ENCODE measurements at regions not wholly inside any gene's neighbourhood (a gene's known extent, or its start where the extent isn't known, plus 50 kb on each side); places are given as distances from the start of the nearest gene placed in this dataset.

DNA sequence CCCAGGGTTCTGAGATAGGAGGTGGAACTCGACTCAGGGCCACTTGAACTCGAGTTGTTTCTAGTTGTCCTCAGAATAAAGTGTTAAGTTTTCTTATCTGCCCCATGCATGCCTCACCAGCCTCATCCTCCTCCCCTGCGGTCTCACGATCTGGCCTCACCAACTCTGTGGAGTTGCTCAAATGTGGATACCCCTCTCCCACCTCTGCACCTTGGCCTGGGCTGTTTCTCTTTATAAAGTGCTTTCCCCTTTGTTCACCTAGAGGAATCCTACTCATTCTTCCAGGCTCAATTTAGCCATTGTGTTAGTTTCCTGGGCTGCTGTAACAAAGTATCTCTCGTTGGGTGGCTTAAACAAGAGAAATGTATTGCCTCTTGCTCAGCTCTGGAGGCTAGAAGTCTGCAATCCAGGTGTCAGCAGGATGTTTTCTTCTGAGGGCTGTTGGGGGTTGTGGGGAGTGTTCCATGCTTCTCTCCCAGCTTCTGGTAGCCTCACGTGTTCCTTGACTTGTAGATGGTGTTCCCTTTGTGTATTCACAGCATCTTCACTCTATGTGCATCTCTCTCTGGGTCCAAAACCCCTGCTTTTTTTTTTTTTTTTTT is 100.7 kb downstream of the MEX3B start:
- TF ChIP-seq CTCF (IDR thresholded peaks at IDR 0.05; ENCODE audit: low read depth, low read length) = no peak
- H3K4me1 ChIP-seq (ENCODE audit: low read depth) = peaks cover under 1% of the 10 kb centered on the region

DNA sequence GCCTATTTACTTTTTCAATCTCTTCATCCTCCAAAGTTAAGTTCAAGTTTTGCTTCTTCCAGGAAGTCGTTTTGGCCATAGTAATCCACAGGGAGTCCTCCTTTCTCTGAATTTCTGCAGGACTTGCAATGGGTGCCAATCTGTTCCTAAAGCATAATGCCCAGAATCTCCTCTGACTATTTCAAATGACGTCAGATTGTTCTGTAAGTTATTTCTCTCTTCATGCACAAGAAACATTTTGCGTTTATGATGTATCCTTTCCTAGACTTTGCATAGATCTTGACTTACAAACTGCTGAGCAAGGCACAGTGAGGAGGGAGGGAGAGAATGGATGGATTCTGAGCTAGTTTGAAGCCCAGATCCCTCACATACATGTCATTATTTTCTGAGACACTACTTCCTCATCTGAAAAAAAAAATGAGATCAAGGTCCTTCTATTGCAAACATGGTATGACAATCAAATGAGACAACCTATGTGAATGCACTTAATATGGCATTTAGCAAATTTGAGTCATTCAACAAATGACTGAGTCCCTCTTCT is 103.1 kb downstream of the MEX3B start:
- H3K36me3 ChIP-seq = no peaks in the 10 kb centered on the region
- H3K27ac ChIP-seq = no peak overlapping the region
- H3K9me3 ChIP-seq (ENCODE audit: low read depth) = no peaks in the 10 kb centered on the region
- no peak for TF ChIP-seq CTCF (IDR thresholded peaks at IDR 0.05; ENCODE audit: low read depth, low read length)
- DNase-seq (ENCODE audit: low read depth in 1 of 2, low spot score in 1 of 2) = no peak
- H3K4me1 ChIP-seq (ENCODE audit: low read depth) = no peaks in the 10 kb centered on the region
- H3K4me3 ChIP-seq = no peak overlapping the region
- no peaks in the 10 kb centered on the region for H3K27me3 ChIP-seq

More for the DNA sequence above, 100.7 kb downstream of the MEX3B start:
- no peaks in the 10 kb centered on the region for H3K36me3 ChIP-seq
- H3K9me3 ChIP-seq (ENCODE audit: low read depth) = no peaks in the 10 kb centered on the region
- no peak for DNase-seq (ENCODE audit: low read depth in 1 of 2, low spot score in 1 of 2)
- H3K4me3 ChIP-seq = no peak overlapping the region
- no peaks in the 10 kb centered on the region for H3K27me3 ChIP-seq
- H3K27ac ChIP-seq = no peak overlapping the region

DNA sequence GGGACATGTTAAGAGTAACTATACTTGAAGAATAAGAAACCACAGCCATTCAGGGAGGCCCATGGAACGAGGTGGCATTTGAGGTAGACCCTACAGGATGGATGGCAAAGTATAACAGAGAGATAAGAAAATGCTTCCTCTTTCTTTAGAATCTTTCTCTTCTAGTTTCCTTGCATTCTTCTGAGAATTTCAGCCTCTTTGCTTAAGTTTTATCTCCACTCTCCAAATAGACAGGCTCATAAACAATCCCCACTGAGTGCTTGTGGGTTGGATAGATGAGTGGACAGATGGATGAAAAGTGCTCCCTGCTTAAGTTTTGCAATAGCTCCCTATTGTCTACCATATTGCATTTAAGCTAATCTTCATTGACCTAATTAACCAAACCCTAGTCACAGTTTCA is 103.7 kb downstream of the MEX3B start:
- no peak overlapping the region for H3K4me3 ChIP-seq
- DNase-seq (ENCODE audit: low read depth in 1 of 2, low spot score in 1 of 2) = no peak
- no peaks in the 10 kb centered on the region for H3K36me3 ChIP-seq
- H3K27me3 ChIP-seq = no peaks in the 10 kb centered on the region
- TF ChIP-seq CTCF (IDR thresholded peaks at IDR 0.05; ENCODE audit: low read depth, low read length) = no peak
- H3K27ac ChIP-seq = no peak overlapping the region
- no peaks in the 10 kb centered on the region for H3K9me3 ChIP-seq (ENCODE audit: low read depth)
- no peaks in the 10 kb centered on the region for H3K4me1 ChIP-seq (ENCODE audit: low read depth)

- DNase-seq (ENCODE audit: low read depth in 1 of 2, low spot score in 1 of 2) = no peak
- no peak for TF ChIP-seq CTCF (IDR thresholded peaks at IDR 0.05; ENCODE audit: low read depth, low read length)
- H3K4me3 ChIP-seq = no peak overlapping the region
- H3K27me3 ChIP-seq = no peaks in the 10 kb centered on the region
- no peaks in the 10 kb centered on the region for H3K36me3 ChIP-seq
- no peaks in the 10 kb centered on the region for H3K4me1 ChIP-seq (ENCODE audit: low read depth)
- H3K27ac ChIP-seq = no peak overlapping the region
- no peaks in the 10 kb centered on the region for H3K9me3 ChIP-seq (ENCODE audit: low read depth)
Observed at GRCh38 chr15:81941479-81941878, 104.3 kb downstream of the MEX3B start.

DNA sequence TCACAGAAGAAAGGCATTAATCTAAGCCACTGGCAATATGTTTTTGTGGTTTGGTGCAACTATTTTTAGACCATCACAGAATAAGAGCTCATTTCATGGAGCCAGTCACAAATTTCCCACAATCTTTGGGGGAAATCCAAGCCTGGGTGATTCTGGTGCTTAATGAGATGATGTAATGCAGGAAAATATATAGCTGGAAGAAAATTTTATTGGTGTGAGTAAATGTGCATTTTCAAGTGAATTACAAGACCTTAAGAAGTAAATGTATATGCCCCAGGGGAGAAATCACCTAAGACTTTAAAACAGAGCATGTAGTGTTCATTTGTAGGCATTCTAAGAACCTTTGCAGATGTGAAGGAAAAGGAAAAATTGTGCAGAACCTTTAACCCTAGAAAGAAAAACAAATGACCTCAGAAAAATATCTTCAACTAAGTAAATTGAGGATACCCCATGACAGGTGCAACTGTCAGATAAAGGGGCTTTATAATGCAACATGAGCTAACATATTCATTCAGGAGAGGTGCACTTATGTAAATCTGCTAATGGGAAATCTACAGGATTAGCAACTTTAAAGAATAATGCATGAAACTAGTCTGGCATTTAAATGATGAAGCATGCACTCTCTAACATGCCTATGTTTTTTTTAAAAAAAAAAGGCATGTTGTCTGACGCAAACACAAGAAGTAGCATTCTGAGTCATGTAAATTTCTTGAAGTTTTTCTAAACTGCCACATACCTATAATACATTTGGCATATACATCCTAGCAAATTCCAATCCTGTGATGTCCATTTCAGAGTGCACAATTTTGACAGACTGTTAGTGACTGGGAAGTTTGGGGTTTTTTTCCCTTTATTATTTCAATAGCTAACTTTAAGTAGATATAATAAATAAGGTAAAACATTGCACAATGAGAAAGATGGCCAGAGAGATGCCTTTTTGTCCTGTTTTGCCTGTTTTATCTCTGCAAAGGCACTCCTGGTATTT is 105.1 kb downstream of the MEX3B start:
- Histone ChIP-seq H3K4me1 (ENCODE audit: low read depth) (no peaks in the 10 kb centered on the region), H3K9me3 (ENCODE audit: low read depth) (no peaks in the 10 kb centered on the region), H3K27ac (no peak overlapping the region), H3K36me3 (no peaks in the 10 kb centered on the region), H3K4me3 (no peak overlapping the region), H3K27me3 (no peaks in the 10 kb centered on the region)
- TF ChIP-seq CTCF (IDR thresholded peaks at IDR 0.05; ENCODE audit: low read depth, low read length) = no peak
- peak in 1 of 2 donors; percentile 36 for DNase-seq (ENCODE audit: low read depth in 1 of 2, low spot score in 1 of 2)

Data from cardiac muscle cell (in vitro differentiated cells and primary cell).